ENCODE measurements at regions not wholly inside any gene's neighbourhood (a gene's known extent, or its start where the extent isn't known, plus 50 kb on each side); places are given as distances from the start of the nearest gene placed in this dataset.

DNA sequence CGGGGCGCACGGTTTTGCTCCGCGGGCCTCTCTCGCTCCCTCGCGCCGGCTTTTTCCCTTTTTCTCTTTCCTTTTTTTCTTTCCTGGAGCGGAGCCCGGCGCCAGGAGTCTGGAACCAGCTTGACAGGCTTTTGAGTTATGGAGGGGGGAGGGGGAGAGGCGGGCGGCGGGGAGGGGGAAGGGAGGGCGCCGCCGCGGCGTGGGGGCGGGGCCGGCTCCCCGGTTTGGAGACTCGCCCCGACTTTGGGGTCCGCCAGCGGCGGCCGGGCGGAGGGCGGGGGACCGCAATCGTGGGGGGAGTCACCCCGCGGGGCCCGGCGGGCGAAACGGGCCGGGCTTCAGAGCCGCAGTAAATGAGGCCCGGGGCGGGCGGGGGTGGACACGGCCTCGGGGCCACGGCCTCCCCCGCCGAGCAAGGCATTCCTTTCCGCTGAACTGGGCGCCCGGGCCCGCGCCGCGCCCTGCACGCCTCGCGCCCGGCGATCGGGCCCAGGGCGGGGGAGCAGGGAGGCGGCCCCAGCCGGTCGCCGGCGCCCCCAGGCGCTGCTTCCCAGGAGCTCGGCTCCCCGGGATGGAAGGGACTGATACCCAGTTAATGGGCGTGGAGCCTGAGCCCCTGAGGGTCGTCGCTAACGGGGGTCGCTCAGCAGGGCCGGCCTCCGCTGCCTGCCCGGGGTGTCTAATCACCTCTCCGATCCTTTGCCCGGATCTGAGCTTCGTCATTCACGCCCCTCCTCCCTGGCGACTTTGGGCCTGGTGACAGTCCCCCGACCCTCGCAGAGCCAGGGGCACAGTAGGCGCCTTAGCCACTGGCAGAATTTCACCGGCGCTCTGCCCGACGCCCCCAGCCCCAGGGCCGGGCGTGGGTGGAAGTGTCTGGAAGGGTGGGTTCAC is 138.1 kb downstream of the C9orf50 start (continued):
- TF ChIP-seq, protein P1, sequence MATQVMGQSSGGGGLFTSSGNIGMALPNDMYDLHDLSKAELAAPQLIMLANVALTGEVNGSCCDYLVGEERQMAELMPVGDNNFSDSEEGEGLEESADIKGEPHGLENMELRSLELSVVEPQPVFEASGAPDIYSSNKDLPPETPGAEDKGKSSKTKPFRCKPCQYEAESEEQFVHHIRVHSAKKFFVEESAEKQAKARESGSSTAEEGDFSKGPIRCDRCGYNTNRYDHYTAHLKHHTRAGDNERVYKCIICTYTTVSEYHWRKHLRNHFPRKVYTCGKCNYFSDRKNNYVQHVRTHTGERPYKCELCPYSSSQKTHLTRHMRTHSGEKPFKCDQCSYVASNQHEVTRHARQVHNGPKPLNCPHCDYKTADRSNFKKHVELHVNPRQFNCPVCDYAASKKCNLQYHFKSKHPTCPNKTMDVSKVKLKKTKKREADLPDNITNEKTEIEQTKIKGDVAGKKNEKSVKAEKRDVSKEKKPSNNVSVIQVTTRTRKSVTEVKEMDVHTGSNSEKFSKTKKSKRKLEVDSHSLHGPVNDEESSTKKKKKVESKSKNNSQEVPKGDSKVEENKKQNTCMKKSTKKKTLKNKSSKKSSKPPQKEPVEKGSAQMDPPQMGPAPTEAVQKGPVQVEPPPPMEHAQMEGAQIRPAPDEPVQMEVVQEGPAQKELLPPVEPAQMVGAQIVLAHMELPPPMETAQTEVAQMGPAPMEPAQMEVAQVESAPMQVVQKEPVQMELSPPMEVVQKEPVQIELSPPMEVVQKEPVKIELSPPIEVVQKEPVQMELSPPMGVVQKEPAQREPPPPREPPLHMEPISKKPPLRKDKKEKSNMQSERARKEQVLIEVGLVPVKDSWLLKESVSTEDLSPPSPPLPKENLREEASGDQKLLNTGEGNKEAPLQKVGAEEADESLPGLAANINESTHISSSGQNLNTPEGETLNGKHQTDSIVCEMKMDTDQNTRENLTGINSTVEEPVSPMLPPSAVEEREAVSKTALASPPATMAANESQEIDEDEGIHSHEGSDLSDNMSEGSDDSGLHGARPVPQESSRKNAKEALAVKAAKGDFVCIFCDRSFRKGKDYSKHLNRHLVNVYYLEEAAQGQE (IDR thresholded peaks at IDR 0.05; ENCODE audit: low read depth, low read length) = peak; percentile 43; the same call in 1 of the 2 replicates
- TF ChIP-seq NFIC (IDR thresholded peaks at IDR 0.05; ENCODE audit: borderline replicate concordance) = peak; percentile 74
- peak in 1 of 2 experiments; percentile 53; a peak in 1 of 4 replicates for TF ChIP-seq EP300 (IDR thresholded peaks at IDR 0.05; ENCODE audit: borderline replicate concordance in 1 of 2, low read depth in 1 of 2, low read length in 1 of 2)
- TF ChIP-seq, protein P2, sequence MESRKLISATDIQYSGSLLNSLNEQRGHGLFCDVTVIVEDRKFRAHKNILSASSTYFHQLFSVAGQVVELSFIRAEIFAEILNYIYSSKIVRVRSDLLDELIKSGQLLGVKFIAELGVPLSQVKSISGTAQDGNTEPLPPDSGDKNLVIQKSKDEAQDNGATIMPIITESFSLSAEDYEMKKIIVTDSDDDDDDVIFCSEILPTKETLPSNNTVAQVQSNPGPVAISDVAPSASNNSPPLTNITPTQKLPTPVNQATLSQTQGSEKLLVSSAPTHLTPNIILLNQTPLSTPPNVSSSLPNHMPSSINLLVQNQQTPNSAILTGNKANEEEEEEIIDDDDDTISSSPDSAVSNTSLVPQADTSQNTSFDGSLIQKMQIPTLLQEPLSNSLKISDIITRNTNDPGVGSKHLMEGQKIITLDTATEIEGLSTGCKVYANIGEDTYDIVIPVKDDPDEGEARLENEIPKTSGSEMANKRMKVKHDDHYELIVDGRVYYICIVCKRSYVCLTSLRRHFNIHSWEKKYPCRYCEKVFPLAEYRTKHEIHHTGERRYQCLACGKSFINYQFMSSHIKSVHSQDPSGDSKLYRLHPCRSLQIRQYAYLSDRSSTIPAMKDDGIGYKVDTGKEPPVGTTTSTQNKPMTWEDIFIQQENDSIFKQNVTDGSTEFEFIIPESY (IDR thresholded peaks at IDR 0.05; ENCODE audit: borderline replicate concordance, low read depth) = peak; percentile 1; the same call in 1 of the 2 replicates
- TF ChIP-seq, protein P3, sequence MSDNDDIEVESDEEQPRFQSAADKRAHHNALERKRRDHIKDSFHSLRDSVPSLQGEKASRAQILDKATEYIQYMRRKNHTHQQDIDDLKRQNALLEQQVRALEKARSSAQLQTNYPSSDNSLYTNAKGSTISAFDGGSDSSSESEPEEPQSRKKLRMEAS (IDR thresholded peaks at IDR 0.05; ENCODE audit: low read depth) = no peak; the same call in none of the 2 replicates
- peak; percentile 55; the same call in 1 of the 2 replicates for TF ChIP-seq RXRA (IDR thresholded peaks at IDR 0.05; ENCODE audit: borderline replicate concordance, low read depth)
- TF ChIP-seq TAF1 (IDR thresholded peaks at IDR 0.05; ENCODE audit: borderline replicate concordance, low read depth, low read length) = peak; percentile 60; the same call in 1 of the 2 replicates
- TF ChIP-seq MEF2A (IDR thresholded peaks at IDR 0.05; ENCODE audit: borderline replicate concordance, low read depth) = no peak
- no peak for TF ChIP-seq SIN3A (IDR thresholded peaks at IDR 0.05; ENCODE audit: borderline replicate concordance, low read depth, low read length)
- peak; percentile 35 for TF ChIP-seq RAD21 (IDR thresholded peaks at IDR 0.05; ENCODE audit: low read length)
- peak; percentile 64 for TF ChIP-seq TCF12 (IDR thresholded peaks at IDR 0.05)
